ENCODE measurements at regions not wholly inside any gene's neighbourhood (a gene's known extent, or its start where the extent isn't known, plus 50 kb on each side); places are given as distances from the start of the nearest gene placed in this dataset.
"Not testable (repeated sequence)": the region's sequence is repeated elsewhere in the genome, so short reads cannot be mapped to it uniquely, and the experiment has no call there.

GRCh38 chr2:8445580-8445979 lies 236.3 kb upstream of the ID2 start:
- DNase-seq (ENCODE audit: low read depth in 2 of 2, low spot score in 1 of 2) = no peak

DNA sequence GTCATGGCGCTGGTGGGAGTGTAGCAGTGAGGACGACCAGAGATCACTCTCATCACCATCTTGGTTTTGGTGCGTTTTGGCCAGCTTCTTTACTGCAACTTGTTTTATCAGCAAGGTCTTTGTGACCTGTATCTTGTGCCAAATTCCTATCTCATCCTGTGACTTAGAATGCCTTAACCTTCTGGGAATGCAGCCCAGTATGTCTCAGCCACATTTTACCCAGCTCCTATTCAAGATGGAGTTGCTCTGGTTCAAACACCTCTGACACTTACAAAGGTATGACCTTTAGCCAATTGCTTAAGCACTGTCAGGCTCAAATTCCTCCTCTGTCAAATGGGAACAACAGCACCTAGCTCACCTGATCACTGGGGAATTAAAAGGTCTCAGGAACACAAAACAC lies 235.1 kb upstream of the ID2 start:
- DNase-seq (ENCODE audit: low read depth in 2 of 2, low spot score in 1 of 2) = not testable (repeated sequence)

GRCh38 chr2:8447610-8448221 lies 234.1 kb upstream of the ID2 start:
- DNase-seq (ENCODE audit: low read depth in 2 of 2, low spot score in 1 of 2) = no peak

- no peak for DNase-seq (ENCODE audit: low read depth in 2 of 2, low spot score in 1 of 2)
Measured at GRCh38 chr2:8448824-8449556, 232.9 kb upstream of the ID2 start.

GRCh38 chr2:8451273-8451672 lies 230.6 kb upstream of the ID2 start:
- DNase-seq (ENCODE audit: low read depth in 2 of 2, low spot score in 1 of 2) = no peak

- DNase-seq (ENCODE audit: low read depth in 2 of 2, low spot score in 1 of 2) = no peak
Measured at GRCh38 chr2:8452296-8452695, 229.6 kb upstream of the ID2 start.

- DNase-seq (ENCODE audit: low read depth in 2 of 2, low spot score in 1 of 2) = no peak
Measured at GRCh38 chr2:8452979-8453903, 228.6 kb upstream of the ID2 start.

DNA sequence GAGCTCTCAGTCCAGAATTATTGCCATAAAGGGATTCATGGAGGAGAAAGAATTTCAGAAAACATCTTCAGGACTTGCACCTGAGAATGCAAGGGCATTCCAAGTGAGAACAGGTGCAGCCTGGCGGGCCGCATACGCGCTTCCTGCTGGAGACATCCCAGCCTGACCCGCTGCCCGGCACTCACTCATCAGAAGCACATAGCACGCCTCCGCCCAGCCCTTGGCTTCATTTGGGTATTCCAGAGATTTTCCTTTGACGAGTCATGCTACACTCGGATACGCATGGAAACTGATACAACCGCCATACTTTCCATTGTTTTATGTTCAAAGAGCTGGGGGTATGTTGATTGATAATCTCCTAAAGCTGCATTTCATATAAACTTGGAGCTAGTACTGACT lies 228.0 kb upstream of the ID2 start:
- no peak for DNase-seq (ENCODE audit: low read depth in 2 of 2, low spot score in 1 of 2)

DNA sequence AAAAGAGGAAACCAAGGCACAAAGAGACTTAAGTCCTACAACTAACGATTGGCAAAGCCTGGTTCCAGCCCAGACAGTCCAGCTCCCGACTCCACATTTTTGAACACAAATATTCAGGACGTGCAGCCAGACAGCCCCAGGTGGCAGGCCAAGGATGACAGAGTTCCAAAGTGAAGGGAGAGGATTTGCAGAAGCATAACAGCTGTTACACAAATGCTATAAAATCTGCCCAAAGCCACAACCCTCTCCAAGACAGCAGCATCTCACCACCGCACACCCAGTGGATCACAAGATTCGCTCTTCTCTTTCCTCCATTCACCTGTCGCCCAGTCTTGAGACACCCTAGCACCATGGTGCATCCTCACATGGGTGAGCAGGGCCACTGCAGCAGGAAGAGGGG lies 227.1 kb upstream of the ID2 start:
- DNase-seq (ENCODE audit: low read depth in 2 of 2, low spot score in 1 of 2) = no peak

GRCh38 chr2:8455236-8456150 lies 226.4 kb upstream of the ID2 start:
- no peak for DNase-seq (ENCODE audit: low read depth in 2 of 2, low spot score in 1 of 2)

GRCh38 chr2:8456151-8457091 lies 225.4 kb upstream of the ID2 start:
- DNase-seq (ENCODE audit: low read depth in 2 of 2, low spot score in 1 of 2) = no peak

DNA sequence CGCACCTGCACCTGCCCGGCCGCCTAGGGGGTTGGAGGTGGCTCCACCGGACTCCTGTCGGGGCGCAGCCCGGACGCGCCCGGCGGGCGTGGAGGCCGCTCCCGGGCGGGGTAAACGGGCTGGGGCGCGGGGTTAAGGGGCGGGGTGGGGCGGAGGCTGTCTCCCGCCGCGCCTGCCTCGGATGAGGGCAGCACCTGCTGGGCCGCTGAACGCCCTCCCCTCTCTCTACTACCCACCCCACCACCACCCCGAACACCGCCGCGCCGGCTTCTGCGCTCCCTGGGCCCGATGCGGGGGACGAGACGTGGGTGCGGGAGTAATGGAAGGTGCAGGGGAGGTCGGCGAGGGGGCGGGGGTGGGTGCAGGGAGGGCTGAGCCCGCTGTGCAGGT lies 224.8 kb upstream of the ID2 start:
- DNase-seq (ENCODE audit: low read depth in 2 of 2, low spot score in 1 of 2) = no peak

- DNase-seq (ENCODE audit: low read depth in 2 of 2, low spot score in 1 of 2) = no peak
Measured at GRCh38 chr2:8457699-8458502, 224.0 kb upstream of the ID2 start.

DNA sequence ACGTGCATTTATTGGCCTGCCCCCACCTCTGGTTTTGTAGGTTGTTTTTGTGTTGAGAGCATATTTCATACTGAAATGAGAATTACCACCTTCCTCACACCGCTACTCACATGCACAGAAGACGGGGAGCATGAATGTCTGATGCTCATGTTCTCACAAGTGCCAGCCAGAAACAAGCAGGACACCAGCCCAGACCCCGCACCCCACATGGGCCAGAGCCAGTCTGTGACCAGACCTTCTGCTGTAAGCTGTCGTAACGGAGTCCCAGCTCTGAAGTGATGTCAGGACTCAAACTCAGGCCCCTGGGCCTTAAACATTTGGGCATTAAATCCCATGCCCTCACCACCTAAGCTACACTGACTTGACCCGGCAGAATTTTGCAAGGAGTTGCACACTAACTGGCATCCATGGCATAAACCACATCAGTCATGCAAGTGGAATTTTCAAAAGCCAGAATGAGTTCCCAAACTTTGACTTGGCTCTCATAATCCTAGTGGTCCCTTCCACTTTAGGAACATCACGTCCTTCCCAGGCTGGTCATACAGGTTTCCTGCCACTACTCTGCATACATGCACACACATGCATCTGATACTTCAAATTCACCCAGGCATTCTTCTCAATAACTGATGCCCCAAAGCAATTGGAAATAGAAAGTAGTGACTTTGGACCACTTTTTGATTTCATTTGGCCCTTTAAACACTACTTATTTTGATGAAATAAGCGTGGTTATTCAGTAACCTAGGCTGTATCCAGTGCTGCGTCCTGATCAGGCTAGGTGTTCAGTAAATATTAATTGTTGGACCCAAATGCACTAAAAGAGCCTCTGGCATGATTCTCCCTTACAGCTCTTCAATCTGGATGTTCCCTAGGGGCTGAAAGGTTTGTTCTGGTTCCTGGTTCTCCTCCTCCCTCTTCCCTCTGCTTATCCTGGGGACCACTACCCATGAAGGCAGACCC lies 223.1 kb upstream of the ID2 start:
- no peak for DNase-seq (ENCODE audit: low read depth in 2 of 2, low spot score in 1 of 2)

- DNase-seq (ENCODE audit: low read depth in 2 of 2, low spot score in 1 of 2) = no peak
Measured at GRCh38 chr2:8459474-8459873, 222.4 kb upstream of the ID2 start.

DNA sequence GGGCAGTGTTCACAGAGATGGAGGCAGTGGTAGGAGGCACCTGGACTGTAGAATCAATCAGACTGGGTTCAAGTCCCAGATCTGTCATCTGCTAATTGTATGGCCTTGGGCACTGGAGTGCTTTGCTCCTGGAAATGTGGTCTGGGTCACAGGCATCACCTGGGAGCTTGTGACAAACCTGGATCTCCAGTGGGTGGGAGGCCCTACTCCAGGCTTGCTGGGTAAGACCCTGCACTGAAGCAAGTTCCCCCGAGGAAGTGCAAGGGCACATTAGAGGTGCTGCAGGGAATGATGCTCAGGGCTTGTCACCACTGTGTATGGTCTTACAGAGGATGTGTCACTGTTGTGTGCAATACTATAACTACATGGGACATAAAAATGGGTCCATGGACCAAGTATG lies 220.5 kb upstream of the ID2 start:
- no peak for DNase-seq (ENCODE audit: low read depth in 2 of 2, low spot score in 1 of 2)

- no peak for DNase-seq (ENCODE audit: low read depth in 2 of 2, low spot score in 1 of 2)
Measured at GRCh38 chr2:8462280-8462679, 219.6 kb upstream of the ID2 start.

All from stimulated activated CD8-positive, alpha-beta memory T cell treated with anti-CD3 and anti-CD28 coated beads, Interleukin-4, amount 100 ng/mL, for 4 hours (primary cell).